ENCODE measurements at regions not wholly inside any gene's neighbourhood (a gene's known extent, or its start where the extent isn't known, plus 50 kb on each side); places are given as distances from the start of the nearest gene placed in this dataset.
"Not testable (repeated sequence)": the region's sequence is repeated elsewhere in the genome, so short reads cannot be mapped to it uniquely, and the experiment has no call there.

- no peak for DNase-seq
- Histone ChIP-seq H3K27ac (ENCODE audit: low read length) (no peak overlapping the region), H3K27me3 (ENCODE audit: control insufficient read depth, insufficient read depth, low read length) (no peaks in the 10 kb centered on the region), H3K4me1 (ENCODE audit: control insufficient read depth, insufficient read depth, low read length) (peaks cover 1% of the 10 kb centered on the region), H3K9me3 (replicated peaks; ENCODE audit: control insufficient read depth, low read depth, low read length) (no peaks in the 10 kb centered on the region), H3K36me3 (ENCODE audit: control insufficient read depth, insufficient read depth, low read length) (no peaks in the 10 kb centered on the region), H3K4me3 (ENCODE audit: low read length) (no peak overlapping the region)
- WGBS (ENCODE audit: insufficient coverage), result 55% methylated on average over 5 of the region's 6 CpGs
These were observed 224.2 kb downstream of the NDUFS4 start for GRCh38 chr5:53784596-53784995.

- no peaks in the 10 kb centered on the region for H3K27me3 ChIP-seq (ENCODE audit: control insufficient read depth, insufficient read depth, low read length)
- H3K27ac ChIP-seq (ENCODE audit: low read length), result no peak overlapping the region
- no peak for DNase-seq
- H3K4me3 ChIP-seq (ENCODE audit: low read length), result no peak overlapping the region
- no peaks in the 10 kb centered on the region for H3K36me3 ChIP-seq (ENCODE audit: control insufficient read depth, insufficient read depth, low read length)
- WGBS (ENCODE audit: insufficient coverage), result no CpG with 5 or more reads among the region's 3 CpGs
- no peaks in the 10 kb centered on the region for H3K4me1 ChIP-seq (ENCODE audit: control insufficient read depth, insufficient read depth, low read length)
- no peaks in the 10 kb centered on the region for H3K9me3 ChIP-seq (replicated peaks; ENCODE audit: control insufficient read depth, low read depth, low read length)
These were observed 225.5 kb downstream of the NDUFS4 start for GRCh38 chr5:53785924-53786323.

- 75% methylated on average over 1 of the region's 2 CpGs for WGBS (ENCODE audit: insufficient coverage)
- H3K4me3 ChIP-seq (ENCODE audit: low read length), result no peak overlapping the region
- H3K27me3 ChIP-seq (ENCODE audit: control insufficient read depth, insufficient read depth, low read length), result no peaks in the 10 kb centered on the region
These were observed 229.6 kb downstream of the NDUFS4 start for GRCh38 chr5:53790026-53790425.

GRCh38 chr5:53792338-53792737, 231.9 kb downstream of the NDUFS4 start:
- no peak overlapping the region for H3K27ac ChIP-seq (ENCODE audit: low read length)
- no peaks in the 10 kb centered on the region for H3K27me3 ChIP-seq (ENCODE audit: control insufficient read depth, insufficient read depth, low read length)
- DNase-seq, result no peak
- no peaks in the 10 kb centered on the region for H3K4me1 ChIP-seq (ENCODE audit: control insufficient read depth, insufficient read depth, low read length)
- no CpG with 5 or more reads among the region's 2 CpGs for WGBS (ENCODE audit: insufficient coverage)
- H3K9me3 ChIP-seq (replicated peaks; ENCODE audit: control insufficient read depth, low read depth, low read length), result no peaks in the 10 kb centered on the region
- H3K36me3 ChIP-seq (ENCODE audit: control insufficient read depth, insufficient read depth, low read length), result no peaks in the 10 kb centered on the region
- no peak overlapping the region for H3K4me3 ChIP-seq (ENCODE audit: low read length)

More at GRCh38 chr5:53790026-53790425, 229.6 kb downstream of the NDUFS4 start:
- DNase-seq, result no peak
- Histone ChIP-seq H3K4me1 (ENCODE audit: control insufficient read depth, insufficient read depth, low read length) (no peaks in the 10 kb centered on the region), H3K27ac (ENCODE audit: low read length) (no peak overlapping the region), H3K36me3 (ENCODE audit: control insufficient read depth, insufficient read depth, low read length) (no peaks in the 10 kb centered on the region), H3K9me3 (replicated peaks; ENCODE audit: control insufficient read depth, low read depth, low read length) (no peaks in the 10 kb centered on the region)

- H3K4me1 ChIP-seq (ENCODE audit: control insufficient read depth, insufficient read depth, low read length); H3K36me3 ChIP-seq (ENCODE audit: control insufficient read depth, insufficient read depth, low read length); DNase-seq; H3K27ac ChIP-seq (ENCODE audit: low read length); H3K4me3 ChIP-seq (ENCODE audit: low read length); H3K9me3 ChIP-seq (replicated peaks; ENCODE audit: control insufficient read depth, low read depth, low read length); H3K27me3 ChIP-seq (ENCODE audit: control insufficient read depth, insufficient read depth, low read length): not testable (repeated sequence)
- WGBS (ENCODE audit: insufficient coverage), result 78% methylated on average over 6 of the region's 9 CpGs
These were observed 239.2 kb downstream of the NDUFS4 start for GRCh38 chr5:53799644-53800043.

- not testable (repeated sequence) for H3K4me1 ChIP-seq (ENCODE audit: control insufficient read depth, insufficient read depth, low read length); H3K36me3 ChIP-seq (ENCODE audit: control insufficient read depth, insufficient read depth, low read length); DNase-seq; H3K27ac ChIP-seq (ENCODE audit: low read length); H3K4me3 ChIP-seq (ENCODE audit: low read length); H3K27me3 ChIP-seq (ENCODE audit: control insufficient read depth, insufficient read depth, low read length); H3K9me3 ChIP-seq (replicated peaks; ENCODE audit: control insufficient read depth, low read depth, low read length)
- 100% methylated on average over 1 of the region's 4 CpGs for WGBS (ENCODE audit: insufficient coverage)
These were observed 248.0 kb downstream of the NDUFS4 start for GRCh38 chr5:53808392-53808791.

- H3K27ac ChIP-seq (ENCODE audit: low read length), result no peak overlapping the region
- no peak overlapping the region for H3K4me3 ChIP-seq (ENCODE audit: low read length)
- no CpG with 5 or more reads among the region's 2 CpGs for WGBS (ENCODE audit: insufficient coverage)
- no peak for DNase-seq
- H3K4me1 ChIP-seq (ENCODE audit: control insufficient read depth, insufficient read depth, low read length), result no peaks in the 10 kb centered on the region
- no peaks in the 10 kb centered on the region for H3K9me3 ChIP-seq (replicated peaks; ENCODE audit: control insufficient read depth, low read depth, low read length)
- no peaks in the 10 kb centered on the region for H3K36me3 ChIP-seq (ENCODE audit: control insufficient read depth, insufficient read depth, low read length)
- H3K27me3 ChIP-seq (ENCODE audit: control insufficient read depth, insufficient read depth, low read length), result no peaks in the 10 kb centered on the region
These were observed 254.4 kb downstream of the NDUFS4 start for GRCh38 chr5:53814819-53815218.

GRCh38 chr5:53815471-53815870, 255.0 kb downstream of the NDUFS4 start:
- WGBS (ENCODE audit: insufficient coverage), result 43% methylated on average over 1 of the region's 2 CpGs
- no peaks in the 10 kb centered on the region for H3K27me3 ChIP-seq (ENCODE audit: control insufficient read depth, insufficient read depth, low read length)
- H3K36me3 ChIP-seq (ENCODE audit: control insufficient read depth, insufficient read depth, low read length), result no peaks in the 10 kb centered on the region
- H3K27ac ChIP-seq (ENCODE audit: low read length), result no peak overlapping the region
- DNase-seq, result no peak
- no peak overlapping the region for H3K4me3 ChIP-seq (ENCODE audit: low read length)
- no peaks in the 10 kb centered on the region for H3K9me3 ChIP-seq (replicated peaks; ENCODE audit: control insufficient read depth, low read depth, low read length)
- no peaks in the 10 kb centered on the region for H3K4me1 ChIP-seq (ENCODE audit: control insufficient read depth, insufficient read depth, low read length)

GRCh38 chr5:53817183-53817582, 256.7 kb downstream of the NDUFS4 start:
- Histone ChIP-seq H3K9me3 (replicated peaks; ENCODE audit: control insufficient read depth, low read depth, low read length) (no peaks in the 10 kb centered on the region), H3K4me1 (ENCODE audit: control insufficient read depth, insufficient read depth, low read length) (no peaks in the 10 kb centered on the region), H3K27me3 (ENCODE audit: control insufficient read depth, insufficient read depth, low read length) (no peaks in the 10 kb centered on the region), H3K4me3 (ENCODE audit: low read length) (no peak overlapping the region), H3K27ac (ENCODE audit: low read length) (no peak overlapping the region), H3K36me3 (ENCODE audit: control insufficient read depth, insufficient read depth, low read length) (no peaks in the 10 kb centered on the region)
- DNase-seq, result peak; percentile 15

GRCh38 chr5:53819482-53819881, 259.0 kb downstream of the NDUFS4 start:
- DNase-seq, result no peak
- no peaks in the 10 kb centered on the region for H3K4me1 ChIP-seq (ENCODE audit: control insufficient read depth, insufficient read depth, low read length)
- H3K9me3 ChIP-seq (replicated peaks; ENCODE audit: control insufficient read depth, low read depth, low read length), result no peaks in the 10 kb centered on the region
- no peaks in the 10 kb centered on the region for H3K27me3 ChIP-seq (ENCODE audit: control insufficient read depth, insufficient read depth, low read length)
- no peaks in the 10 kb centered on the region for H3K36me3 ChIP-seq (ENCODE audit: control insufficient read depth, insufficient read depth, low read length)
- no peak overlapping the region for H3K27ac ChIP-seq (ENCODE audit: low read length)
- 93% methylated on average over 5 of the region's 8 CpGs for WGBS (ENCODE audit: insufficient coverage)
- H3K4me3 ChIP-seq (ENCODE audit: low read length), result no peak overlapping the region

- Histone ChIP-seq H3K27ac (ENCODE audit: low read length) (no peak overlapping the region), H3K9me3 (replicated peaks; ENCODE audit: control insufficient read depth, low read depth, low read length) (no peaks in the 10 kb centered on the region), H3K27me3 (ENCODE audit: control insufficient read depth, insufficient read depth, low read length) (no peaks in the 10 kb centered on the region), H3K4me1 (ENCODE audit: control insufficient read depth, insufficient read depth, low read length) (no peaks in the 10 kb centered on the region), H3K4me3 (ENCODE audit: low read length) (no peak overlapping the region), H3K36me3 (ENCODE audit: control insufficient read depth, insufficient read depth, low read length) (no peaks in the 10 kb centered on the region)
- 91% methylated on average over 1 of the region's 2 CpGs for WGBS (ENCODE audit: insufficient coverage)
- no peak for DNase-seq
These were observed 259.8 kb downstream of the NDUFS4 start for GRCh38 chr5:53820119-53820801.

All from muscle of leg (tissue), 3 donors.